ENCODE measurements at regions not wholly inside any gene's neighbourhood (a gene's known extent, or its start where the extent isn't known, plus 50 kb on each side); places are given as distances from the start of the nearest gene placed in this dataset.
"Not testable (repeated sequence)": the region's sequence is repeated elsewhere in the genome, so short reads cannot be mapped to it uniquely, and the experiment has no call there.

GRCh38 chr2:91559269-91559668 is 2867.8 kb downstream of the RPIA start:
- not testable (repeated sequence) for DNase-seq (ENCODE audit: low read depth); H3K4me3 ChIP-seq (ENCODE audit: low read depth, low read length)

- DNase-seq (ENCODE audit: low read depth); H3K4me3 ChIP-seq (ENCODE audit: low read depth, low read length): not testable (repeated sequence)
Observed at GRCh38 chr2:91559886-91560614, 2868.6 kb downstream of the RPIA start.

- H3K4me3 ChIP-seq (ENCODE audit: low read depth, low read length); DNase-seq (ENCODE audit: low read depth): not testable (repeated sequence)
Observed at GRCh38 chr2:91562184-91562583, 2870.7 kb downstream of the RPIA start.

- not testable (repeated sequence) for DNase-seq (ENCODE audit: low read depth); H3K4me3 ChIP-seq (ENCODE audit: low read depth, low read length)
Observed at GRCh38 chr2:91564700-91565099, 2873.2 kb downstream of the RPIA start.

GRCh38 chr2:91565689-91566430 is 2874.4 kb downstream of the RPIA start:
- not testable (repeated sequence) for DNase-seq (ENCODE audit: low read depth); H3K4me3 ChIP-seq (ENCODE audit: low read depth, low read length)

- H3K4me3 ChIP-seq (ENCODE audit: low read depth, low read length); DNase-seq (ENCODE audit: low read depth): not testable (repeated sequence)
Observed at GRCh38 chr2:91566611-91567010, 2875.1 kb downstream of the RPIA start.

GRCh38 chr2:91567546-91568335 is 2876.3 kb downstream of the RPIA start:
- H3K4me3 ChIP-seq (ENCODE audit: low read depth, low read length): not testable (repeated sequence)

GRCh38 chr2:91568391-91569338 is 2877.2 kb downstream of the RPIA start:
- H3K4me3 ChIP-seq (ENCODE audit: low read depth, low read length); DNase-seq (ENCODE audit: low read depth): not testable (repeated sequence)

More at GRCh38 chr2:91567546-91568335, 2876.3 kb downstream of the RPIA start:
- DNase-seq (ENCODE audit: low read depth): not testable (repeated sequence)

GRCh38 chr2:91571239-91571923 is 2879.9 kb downstream of the RPIA start:
- H3K4me3 ChIP-seq (ENCODE audit: low read depth, low read length); DNase-seq (ENCODE audit: low read depth): not testable (repeated sequence)

GRCh38 chr2:91573018-91573417 is 2881.5 kb downstream of the RPIA start:
- H3K4me3 ChIP-seq (ENCODE audit: low read depth, low read length); DNase-seq (ENCODE audit: low read depth): not testable (repeated sequence)

GRCh38 chr2:91573755-91574154 is 2882.3 kb downstream of the RPIA start:
- DNase-seq (ENCODE audit: low read depth); H3K4me3 ChIP-seq (ENCODE audit: low read depth, low read length): not testable (repeated sequence)

GRCh38 chr2:91574255-91574654 is 2882.8 kb downstream of the RPIA start:
- H3K4me3 ChIP-seq (ENCODE audit: low read depth, low read length); DNase-seq (ENCODE audit: low read depth): not testable (repeated sequence)

GRCh38 chr2:91575701-91576100 is 2884.2 kb downstream of the RPIA start:
- DNase-seq (ENCODE audit: low read depth); H3K4me3 ChIP-seq (ENCODE audit: low read depth, low read length): not testable (repeated sequence)

- not testable (repeated sequence) for DNase-seq (ENCODE audit: low read depth); H3K4me3 ChIP-seq (ENCODE audit: low read depth, low read length)
Observed at GRCh38 chr2:91577406-91577805, 2885.9 kb downstream of the RPIA start.

GRCh38 chr2:91578678-91579077 is 2887.2 kb downstream of the RPIA start:
- not testable (repeated sequence) for DNase-seq (ENCODE audit: low read depth); H3K4me3 ChIP-seq (ENCODE audit: low read depth, low read length)

GRCh38 chr2:91579555-91579954 is 2888.1 kb downstream of the RPIA start:
- not testable (repeated sequence) for H3K4me3 ChIP-seq (ENCODE audit: low read depth, low read length); DNase-seq (ENCODE audit: low read depth)

- not testable (repeated sequence) for DNase-seq (ENCODE audit: low read depth); H3K4me3 ChIP-seq (ENCODE audit: low read depth, low read length)
Observed at GRCh38 chr2:91580043-91580442, 2888.6 kb downstream of the RPIA start.

- not testable (repeated sequence) for H3K4me3 ChIP-seq (ENCODE audit: low read depth, low read length)
Observed at GRCh38 chr2:91587098-91587497, 2895.6 kb downstream of the RPIA start.

More at GRCh38 chr2:91587098-91587497, 2895.6 kb downstream of the RPIA start:
- DNase-seq (ENCODE audit: low read depth): not testable (repeated sequence)

Data from GM12864 (cell line).